Heart left ventricle (tissue), 16 donors: ENCODE measurements at regions not wholly inside any gene's neighbourhood (a gene's known extent, or its start where the extent isn't known, plus 50 kb on each side); places are given as distances from the start of the nearest gene placed in this dataset.

Source experiments
- ATAC-seq, 4 donors: fragments of 200-7000 bp; cut with Tn5 transposase; one replicate each; pipeline ENCODE4 v1.9.1; 2020 to 2022; ENCODE audit warnings: moderate library complexity in 4 of 4, mild to moderate bottlenecking in 3 of 4, moderate number of reproducible peaks in 1 of 4
- DNase-seq, 5 donors: peaks; one replicate each; pipeline ENCODE4 v3.0.0-alpha.2; 2020
- H3K27ac ChIP-seq, 12 donors: fragments of 200-600 bp; sonication (generic) in 4 of 12; one replicate each; pipeline versions ENCODE4 v1.5.0 to v1.8.0; 2016 to 2022; ENCODE audit warnings: mild to moderate bottlenecking in 2 of 12
- H3K27me3 ChIP-seq, 9 donors: fragments of 200-600 bp; sonication (generic) in 2 of 9; one replicate each; pipeline versions ENCODE4 v1.5.1 to v1.8.0; 2016 to 2022; ENCODE audit warnings: mild to moderate bottlenecking in 3 of 9
- H3K36me3 ChIP-seq, 9 donors: fragments of 200-600 bp; sonication (generic) in 2 of 9; one replicate each; pipeline versions ENCODE4 v1.5.0 to v1.8.0; 2018 to 2022; ENCODE audit warnings: mild to moderate bottlenecking in 2 of 9
- H3K4me1 ChIP-seq, 12 donors: fragments of 200-600 bp; sonication (generic) in 4 of 12; one replicate each; pipeline versions ENCODE4 v1.5.0 to v1.8.0; 2016 to 2022; ENCODE audit warnings: mild to moderate bottlenecking in 3 of 12
- H3K4me3 ChIP-seq, 12 donors: fragments of 200-600 bp; sonication (generic) in 4 of 12; one replicate each; pipeline versions ENCODE4 v1.5.0 to v1.8.0; 2017 to 2022; ENCODE audit warnings: mild to moderate bottlenecking in 9 of 12, moderate library complexity in 4 of 12
- H3K9me3 ChIP-seq, 12 donors: fragments of 200-600 bp; sonication (generic) in 4 of 12; one replicate each; pipeline versions ENCODE4 v1.5.0 to v1.8.0; 2016 to 2022; ENCODE audit warnings: mild to moderate bottlenecking in 1 of 12
- CTCF ChIP-seq, 12 donors: fragments of 200-600 bp; sonication (generic) in 4 of 12; IDR thresholded peaks; one replicate each; pipeline versions ENCODE4 v1.5.0 to v1.8.0; 2018 to 2022; ENCODE audit warnings: antibody characterized with exemption in 12 of 12, mild to moderate bottlenecking in 5 of 12
- POLR2A ChIP-seq, 2 donors: fragments of 450-650 bp; IDR thresholded peaks; one replicate each; pipeline ENCODE4 v1.6.1; 2017; ENCODE audit warnings: antibody characterized with exemption in 2 of 2, mild to moderate bottlenecking in 2 of 2, moderate library complexity in 2 of 2
- WGBS, 4 donors: extraction: QIAGEN DNeasy Blood & Tissue Kit in 2 of 4; methylation state at CpG; one replicate each; pipeline versions ENCODE4 v1.1.5 to v1.1.7; 2013 to 2018; 5-methylcytosine and 5-hydroxymethylcytosine counted together
- intact Hi-C, 10 donors: fragments of 100-400 bp; cut with DNase I; formaldehyde crosslinking; loops; one replicate each; pipeline versions ENCODE4 v1.11.1 to v1.14.2; 2022
- donor health status: ischemic (EF 13 %, LVEDD 7.1; RV severe dilation, severe dysfunction).
- donor health status: healthy with polysubstance abuse.
- donor health status: DM: no; HTN: yes; CAD: no.
- donor health status: DM: no; HTN: no; CAD: no.
- donor health status: ischemic (EF 25% LVEDD 6.9; RV normal size, moderate dysfunction).
- donor health status: ischemic (EF 25% LVEDD 5.7; RV mildly dilated, moderate dysfunction).
- donor health status: healthy.
- donor health status: DM: yes; HTN: yes; CAD: no.
- donor health status: ischemic (EF 35%, LVEDD 5.7; RV mildly dilated, moderate dysfunction).
- donor health status: nonischemic (EF 11% LVEDD 7.7; RV severe dilation, severe dysfunction).
- donor health status: DM: yes; HTN: yes; CAD: no.
- donor health status: PGD.
- donor health status: ischemic (EF 29% LVEDD 5.4; RV normal size, mild dysfunction).
- donor health status: nonischemic (EF 23%, LVEDD 6.1; RV moderate dilation, normal function).

- no peak overlapping the region for H3K27ac ChIP-seq
- no peak overlapping the region for H3K4me3 ChIP-seq
- H3K36me3 ChIP-seq: no peaks in the 10 kb centered on the region
- no peak for TF ChIP-seq POLR2A (IDR thresholded peaks at IDR 0.05)
- no peak for TF ChIP-seq CTCF (IDR thresholded peaks at IDR 0.05)
- H3K27me3 ChIP-seq: no peaks in the 10 kb centered on the region
- intact Hi-C loops: no loop called here
- no peak for ATAC-seq
- 69 to 80% (median 75%) methylated on average over 5 of the region's 5 CpGs for WGBS, 4 donors
- H3K9me3 ChIP-seq: no peaks in the 10 kb centered on the region
- no peak for DNase-seq
- peaks cover 0 to 5% (median 0%) of the 10 kb centered on the region in 12 donors for H3K4me1 ChIP-seq
Measured at GRCh38 chr4:183589461-183590099, 69.4 kb downstream of the RWDD4 start.
